Ishikawa (cell line): ENCODE measurements at regions not wholly inside any gene's neighbourhood (a gene's known extent, or its start where the extent isn't known, plus 50 kb on each side); places are given as distances from the start of the nearest gene placed in this dataset.

Experiments used
- CEBPB ChIP-seq: IDR thresholded peaks from 2 replicates; pipeline ENCODE4 v1.6.1; 2012
- CREB1 ChIP-seq: IDR thresholded peaks from 2 replicates; pipeline ENCODE4 v1.6.1; 2012; ENCODE audit warnings: low read depth
- EGR1 ChIP-seq: IDR thresholded peaks from 2 replicates; pipeline ENCODE4 v1.6.1; 2012
- EP300 ChIP-seq: IDR thresholded peaks from 2 replicates; pipeline ENCODE4 v1.6.1; 2012; ENCODE audit warnings: borderline replicate concordance
- FOXM1 ChIP-seq: IDR thresholded peaks from 2 replicates; pipeline ENCODE4 v1.6.1; 2012; ENCODE audit warnings: low read depth, borderline replicate concordance
- NFIC ChIP-seq: IDR thresholded peaks from 2 replicates; pipeline ENCODE4 v1.6.1; 2012
- RAD21 ChIP-seq: IDR thresholded peaks from 2 replicates; pipeline ENCODE4 v1.6.1; 2012; ENCODE audit warnings: low read depth
- TAF1 ChIP-seq: IDR thresholded peaks from 2 replicates; pipeline ENCODE4 v1.6.1; 2012; ENCODE audit warnings: low read depth, mild to moderate bottlenecking
- TCF12 ChIP-seq: IDR thresholded peaks from 2 replicates; pipeline ENCODE4 v1.6.1; 2012; ENCODE audit warnings: low read depth
- TEAD4 ChIP-seq: IDR thresholded peaks from 2 replicates; pipeline ENCODE4 v1.6.1; 2012
- USF1 ChIP-seq: IDR thresholded peaks from 2 replicates; pipeline ENCODE4 v1.6.1; 2012
- YY1 ChIP-seq: IDR thresholded peaks from 2 replicates; pipeline ENCODE4 v1.6.1; 2012; ENCODE audit warnings: low read depth
- ZBTB7A ChIP-seq: IDR thresholded peaks from 2 replicates; pipeline ENCODE4 v1.6.1; 2012; ENCODE audit warnings: low read depth
- TF ChIP-seq, protein P1 (sequence below): IDR thresholded peaks from 2 replicates; pipeline ENCODE4 v1.6.1; 2012; ENCODE audit warnings: low read depth, mild to moderate bottlenecking
- TF ChIP-seq, protein P2 (sequence below): IDR thresholded peaks from 2 replicates; pipeline ENCODE4 v1.6.1; 2012

DNA sequence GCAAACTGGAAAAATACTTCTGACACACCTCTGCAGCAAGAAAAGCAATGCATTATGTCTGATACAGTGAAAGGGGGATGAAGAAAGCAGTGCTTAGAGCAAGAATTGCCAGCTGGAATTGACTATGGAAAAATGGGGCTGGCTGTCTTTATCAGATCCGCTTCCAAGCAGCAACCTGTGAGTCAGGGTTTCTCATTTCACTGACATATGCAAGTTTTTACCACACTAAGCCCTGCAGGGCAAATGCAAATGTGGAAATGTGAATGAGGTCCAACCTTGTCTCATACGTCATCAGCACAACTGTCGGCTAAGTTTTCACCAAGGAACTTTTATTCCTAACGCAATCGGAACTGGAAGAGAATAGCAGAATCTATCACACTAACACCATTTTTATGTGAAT, 172.5 kb upstream of the GADL1 start:
- TF ChIP-seq YY1 (no peak), EGR1 (no peak), RAD21 (no peak), ZBTB7A (no peak), TEAD4 (no peak), TAF1 (no peak), CREB1 (no peak)
- TF ChIP-seq, protein P1, sequence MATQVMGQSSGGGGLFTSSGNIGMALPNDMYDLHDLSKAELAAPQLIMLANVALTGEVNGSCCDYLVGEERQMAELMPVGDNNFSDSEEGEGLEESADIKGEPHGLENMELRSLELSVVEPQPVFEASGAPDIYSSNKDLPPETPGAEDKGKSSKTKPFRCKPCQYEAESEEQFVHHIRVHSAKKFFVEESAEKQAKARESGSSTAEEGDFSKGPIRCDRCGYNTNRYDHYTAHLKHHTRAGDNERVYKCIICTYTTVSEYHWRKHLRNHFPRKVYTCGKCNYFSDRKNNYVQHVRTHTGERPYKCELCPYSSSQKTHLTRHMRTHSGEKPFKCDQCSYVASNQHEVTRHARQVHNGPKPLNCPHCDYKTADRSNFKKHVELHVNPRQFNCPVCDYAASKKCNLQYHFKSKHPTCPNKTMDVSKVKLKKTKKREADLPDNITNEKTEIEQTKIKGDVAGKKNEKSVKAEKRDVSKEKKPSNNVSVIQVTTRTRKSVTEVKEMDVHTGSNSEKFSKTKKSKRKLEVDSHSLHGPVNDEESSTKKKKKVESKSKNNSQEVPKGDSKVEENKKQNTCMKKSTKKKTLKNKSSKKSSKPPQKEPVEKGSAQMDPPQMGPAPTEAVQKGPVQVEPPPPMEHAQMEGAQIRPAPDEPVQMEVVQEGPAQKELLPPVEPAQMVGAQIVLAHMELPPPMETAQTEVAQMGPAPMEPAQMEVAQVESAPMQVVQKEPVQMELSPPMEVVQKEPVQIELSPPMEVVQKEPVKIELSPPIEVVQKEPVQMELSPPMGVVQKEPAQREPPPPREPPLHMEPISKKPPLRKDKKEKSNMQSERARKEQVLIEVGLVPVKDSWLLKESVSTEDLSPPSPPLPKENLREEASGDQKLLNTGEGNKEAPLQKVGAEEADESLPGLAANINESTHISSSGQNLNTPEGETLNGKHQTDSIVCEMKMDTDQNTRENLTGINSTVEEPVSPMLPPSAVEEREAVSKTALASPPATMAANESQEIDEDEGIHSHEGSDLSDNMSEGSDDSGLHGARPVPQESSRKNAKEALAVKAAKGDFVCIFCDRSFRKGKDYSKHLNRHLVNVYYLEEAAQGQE = no peak

GRCh38 chr3:31075471-31075870, 181.0 kb upstream of the GADL1 start:
- no peak for TF ChIP-seq TCF12
- no peak for TF ChIP-seq YY1
- TF ChIP-seq, protein P2, sequence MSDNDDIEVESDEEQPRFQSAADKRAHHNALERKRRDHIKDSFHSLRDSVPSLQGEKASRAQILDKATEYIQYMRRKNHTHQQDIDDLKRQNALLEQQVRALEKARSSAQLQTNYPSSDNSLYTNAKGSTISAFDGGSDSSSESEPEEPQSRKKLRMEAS = no peak
- TF ChIP-seq, protein P1 = no peak
- TF ChIP-seq EGR1 = no peak
- TF ChIP-seq ZBTB7A = no peak
- no peak for TF ChIP-seq EP300

GRCh38 chr3:31075876-31076275, 181.4 kb upstream of the GADL1 start:
- TF ChIP-seq CEBPB (no peak), TEAD4 (no peak), USF1 (no peak), ZBTB7A (no peak), TCF12 (no peak)
- TF ChIP-seq, protein P2 = no peak

DNA sequence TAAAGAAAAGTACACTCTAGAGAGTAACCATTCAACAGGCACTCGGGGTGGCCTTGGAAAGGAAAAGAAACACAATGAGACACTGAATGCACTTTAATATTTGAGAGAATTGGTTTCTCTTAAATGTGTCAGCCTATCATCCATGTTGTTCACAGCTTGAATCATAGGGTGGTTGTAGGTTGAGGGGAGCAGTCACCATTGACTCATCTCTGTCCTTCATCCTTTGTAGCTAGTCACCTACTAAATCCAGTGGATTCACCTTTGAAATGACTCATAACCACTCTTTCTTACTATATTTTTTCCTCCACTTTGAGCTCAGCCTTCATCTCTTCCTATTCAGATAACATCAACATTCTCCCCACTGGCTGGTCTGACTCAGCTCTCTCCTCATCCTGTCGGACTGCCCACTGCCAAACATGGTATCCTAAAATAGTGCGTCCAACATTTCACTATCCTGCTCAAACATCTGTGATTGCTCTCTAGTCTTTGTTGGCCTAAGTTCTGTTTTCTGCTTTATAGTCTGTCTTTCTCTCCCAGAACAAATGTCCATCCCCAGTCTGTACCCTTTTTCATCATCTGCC, 182.7 kb upstream of the GADL1 start:
- TF ChIP-seq TCF12 (no peak), TAF1 (no peak), EGR1 (no peak), CEBPB (no peak)

DNA sequence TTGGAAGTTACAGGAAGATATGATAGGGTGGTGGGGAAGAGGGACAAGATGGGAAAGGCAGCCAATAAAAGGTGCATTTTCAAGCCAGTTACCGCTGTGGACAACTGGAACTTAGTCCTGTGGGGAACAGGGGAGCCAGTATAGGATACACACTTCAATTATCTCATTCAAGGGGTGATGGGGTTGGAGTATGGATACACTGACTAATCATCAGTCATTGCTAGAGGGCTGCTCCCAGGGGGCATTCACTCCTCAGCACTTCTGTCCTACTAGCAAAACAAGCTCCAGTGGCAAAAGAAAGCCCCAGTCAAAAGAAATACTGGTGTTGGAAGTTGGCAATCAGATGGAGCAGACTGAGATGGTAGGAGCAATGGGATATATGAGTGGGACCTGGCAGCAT, 183.4 kb upstream of the GADL1 start:
- TF ChIP-seq, protein P2 = no peak
- no peak for TF ChIP-seq TAF1
- no peak for TF ChIP-seq TCF12
- TF ChIP-seq USF1 = no peak
- TF ChIP-seq NFIC = no peak
- TF ChIP-seq EGR1 = no peak
- TF ChIP-seq EP300 = no peak
- TF ChIP-seq, protein P1 = no peak
- no peak for TF ChIP-seq ZBTB7A
- no peak for TF ChIP-seq FOXM1
- no peak for TF ChIP-seq TEAD4
- TF ChIP-seq RAD21 = no peak
- TF ChIP-seq CEBPB = no peak
